OCI-LY7 (cell line): ENCODE measurements at regions not wholly inside any gene's neighbourhood (a gene's known extent, or its start where the extent isn't known, plus 50 kb on each side); places are given as distances from the start of the nearest gene placed in this dataset.

Source experiments
- BruUV-seq: library from RNA; stranded (reverse); fragments of 400-500 nt; replicated peaks from 2 replicates; lab custom pipeline; 2021; lab: Mats Ljungman, UMichigan
- CTCF ChIA-PET: fragments of 300-600 bp; sonication (Branson Sonifier 250); formaldehyde crosslinking; loops from one replicate; lab custom pipeline; 2022; ENCODE audit warnings: antibody characterized with exemption; ENCODE audit not compliant: unreplicated experiment; lab: Charles Lee
- POLR2A ChIA-PET: fragments of 300-600 bp; sonication (Branson Sonifier 250); formaldehyde crosslinking; loops from one replicate; lab custom pipeline; 2022; ENCODE audit warnings: antibody characterized with exemption; lab: Charles Lee
- DNase-seq: peaks from one replicate; pipeline ENCODE4 v3.0.0-alpha.2; 2015; ENCODE audit warnings: low spot score
- H2AFZ ChIP-seq: fragments of 200-600 bp; sonication (generic), shearing (Covaris generic); 2 replicates; pipeline ENCODE4 v1.6.1; 2014; ENCODE audit warnings: mild to moderate bottlenecking, antibody characterized with exemption, low read length, moderate library complexity
- H3K27ac ChIP-seq: fragments of 200-600 bp; sonication (generic); 2 replicates; pipeline ENCODE4 v1.5.1; 2014; ENCODE audit warnings: mixed run types, low read depth, mild to moderate bottlenecking, moderate library complexity, low read length, inconsistent platforms; ENCODE audit not compliant: poor library complexity, severe bottlenecking
- H3K36me3 ChIP-seq: fragments of 200-600 bp; sonication (generic); 2 replicates; pipeline ENCODE4 v1.6.1; 2014; ENCODE audit warnings: mild to moderate bottlenecking, antibody characterized with exemption, low read length, moderate library complexity, mixed read lengths; ENCODE audit not compliant: insufficient read depth
- H3K4me1 ChIP-seq: fragments of 200-600 bp; sonication (generic); 2 replicates; pipeline ENCODE4 v1.5.1; 2014; ENCODE audit warnings: mild to moderate bottlenecking, low read length; ENCODE audit not compliant: insufficient read depth, poor library complexity, severe bottlenecking
- H3K4me2 ChIP-seq: fragments of 200-600 bp; sonication (generic); 2 replicates; pipeline ENCODE4 v1.6.1; 2014; ENCODE audit warnings: mild to moderate bottlenecking, low read length
- H3K4me3 ChIP-seq: fragments of 200-600 bp; sonication (generic); 2 replicates; pipeline ENCODE4 v1.5.1; 2014; ENCODE audit warnings: mild to moderate bottlenecking, low read depth, low read length; ENCODE audit not compliant: poor library complexity, severe bottlenecking
- H3K79me2 ChIP-seq: fragments of 200-600 bp; sonication (generic); 2 replicates; pipeline ENCODE4 v1.6.1; 2016; ENCODE audit warnings: low read depth, mild to moderate bottlenecking, low read length, moderate library complexity, mixed read lengths; ENCODE audit not compliant: insufficient read depth
- H3K9me2 ChIP-seq: fragments of 200-600 bp; sonication (generic); 2 replicates; pipeline ENCODE4 v1.6.1; 2016; ENCODE audit warnings: mild to moderate bottlenecking, low read length, mixed read lengths; ENCODE audit not compliant: insufficient read depth
- H3K9me3 ChIP-seq: fragments of 200-600 bp; sonication (generic); 2 replicates; pipeline ENCODE4 v1.6.1; 2014; ENCODE audit warnings: mild to moderate bottlenecking, mixed run types, low read length, mixed read lengths
- H4K20me1 ChIP-seq: fragments of 200-600 bp; sonication (generic); 2 replicates; pipeline ENCODE4 v1.6.1; 2014; ENCODE audit warnings: mild to moderate bottlenecking, antibody characterized with exemption, low read length, moderate library complexity, mixed read lengths; ENCODE audit not compliant: insufficient read depth
- CTCF ChIP-seq: fragments of 200-600 bp; sonication (generic); conservative IDR thresholded peaks from 2 replicates; pipeline ENCODE4 v1.5.1; 2014; ENCODE audit warnings: mild to moderate bottlenecking, antibody characterized with exemption, low read length, moderate library complexity, mixed read lengths
- EZH2phosphoT487 ChIP-seq: fragments of 200-600 bp; sonication (generic); IDR thresholded peaks from 2 replicates; pipeline ENCODE4 v1.6.1; 2018; ENCODE audit warnings: low read depth, borderline replicate concordance, mild to moderate bottlenecking, mixed run types, antibody characterized with exemption, low read length, moderate library complexity, mixed read lengths
- intact Hi-C: fragments of 100-400 bp; cut with micrococcal nuclease; formaldehyde crosslinking; loops from one replicate; pipeline ENCODE4 v1.10.0; 2022; ENCODE audit not compliant: unreplicated experiment

- no peaks in the 10 kb centered on the region for H4K20me1 ChIP-seq
- H3K36me3 ChIP-seq, result no peaks in the 10 kb centered on the region
- no peak overlapping the region for H2AFZ ChIP-seq
- no peak overlapping the region for H3K27ac ChIP-seq
- H3K4me3 ChIP-seq, result no peak overlapping the region
- H3K9me2 ChIP-seq, result no peaks in the 10 kb centered on the region
- H3K79me2 ChIP-seq, result no peaks in the 10 kb centered on the region
- CTCF ChIA-PET, result no interaction called here
- no peaks in the 10 kb centered on the region for H3K4me1 ChIP-seq
- intact Hi-C loops, result no loop called here
- TF ChIP-seq CTCF (no peak), EZH2phosphoT487 (no peak)
- H3K9me3 ChIP-seq, result no peaks in the 10 kb centered on the region
- POLR2A ChIA-PET, result no interaction called here
- no peak overlapping the region for H3K4me2 ChIP-seq
- no peak for DNase-seq
- no TSS peak for BruUV-seq
These were observed 249.4 kb upstream of the BOD1L1 start for GRCh38 chr4:13876940-13877339.

- ChIA-PET CTCF (no interaction called here), POLR2A (no interaction called here)
- DNase-seq, result no peak
- H3K9me2 ChIP-seq, result no peaks in the 10 kb centered on the region
- H3K36me3 ChIP-seq, result no peaks in the 10 kb centered on the region
- no peaks in the 10 kb centered on the region for H3K79me2 ChIP-seq
- no peaks in the 10 kb centered on the region for H3K9me3 ChIP-seq
- H4K20me1 ChIP-seq, result no peaks in the 10 kb centered on the region
- H2AFZ ChIP-seq, result no peak overlapping the region
- no TSS peak for BruUV-seq
- H3K27ac ChIP-seq, result no peak overlapping the region
- intact Hi-C loops, result no loop called here
- no peak overlapping the region for H3K4me3 ChIP-seq
- H3K4me1 ChIP-seq, result no peaks in the 10 kb centered on the region
- TF ChIP-seq EZH2phosphoT487 (no peak), CTCF (no peak)
- no peak overlapping the region for H3K4me2 ChIP-seq
These were observed 250.1 kb upstream of the BOD1L1 start for GRCh38 chr4:13877626-13878025.

GRCh38 chr4:13881892-13882291 is 254.4 kb upstream of the BOD1L1 start:
- H3K79me2 ChIP-seq, result no peaks in the 10 kb centered on the region
- no peak overlapping the region for H2AFZ ChIP-seq
- no peak for DNase-seq
- no peaks in the 10 kb centered on the region for H3K36me3 ChIP-seq
- ChIA-PET POLR2A (interaction anchor here (0.8 kb wide), 1 partner anchor 8 kb away, joined by 3 read pairs; no protein-coding TSS in a partner anchor), CTCF (no interaction called here)
- TF ChIP-seq EZH2phosphoT487, result no peak
- no peak for TF ChIP-seq CTCF
- H4K20me1 ChIP-seq, result no peaks in the 10 kb centered on the region
- no peak overlapping the region for H3K4me3 ChIP-seq
- H3K4me2 ChIP-seq, result no peak overlapping the region
- BruUV-seq, result no TSS peak
- H3K9me2 ChIP-seq, result no peaks in the 10 kb centered on the region
- H3K27ac ChIP-seq, result no peak overlapping the region
- H3K9me3 ChIP-seq, result no peaks in the 10 kb centered on the region
- intact Hi-C loops, result no loop called here
- no peaks in the 10 kb centered on the region for H3K4me1 ChIP-seq
